DOHH2 (cell line): ENCODE measurements at regions not wholly inside any gene's neighbourhood (a gene's known extent, or its start where the extent isn't known, plus 50 kb on each side); places are given as distances from the start of the nearest gene placed in this dataset.

Source experiments
- H3F3A ChIP-seq: fragments of 200-600 bp; sonication (generic), shearing (Covaris generic); 2 replicates; pipeline ENCODE4 v1.6.0; 2016; ENCODE audit warnings: antibody characterized with exemption, mild to moderate bottlenecking; ENCODE audit not compliant: control insufficient read depth, insufficient read depth
- H3K27ac ChIP-seq: fragments of 200-600 bp; sonication (generic); 2 replicates; pipeline ENCODE4 v1.5.1; 2014; ENCODE audit warnings: low read depth, mild to moderate bottlenecking, low read length, moderate library complexity
- H3K27me3 ChIP-seq: fragments of 200-600 bp; sonication (generic); 2 replicates; pipeline ENCODE4 v1.6.1; 2014; ENCODE audit warnings: mild to moderate bottlenecking, low read length, mixed read lengths; ENCODE audit not compliant: control insufficient read depth
- H3K36me3 ChIP-seq: fragments of 200-600 bp; sonication (generic); 2 replicates; pipeline ENCODE4 v1.6.1; 2014; ENCODE audit warnings: mild to moderate bottlenecking, low read length, moderate library complexity, mixed read lengths; ENCODE audit not compliant: control insufficient read depth
- H3K4me1 ChIP-seq: fragments of 200-600 bp; sonication (generic); 2 replicates; pipeline ENCODE4 v1.6.1; 2014; ENCODE audit warnings: mild to moderate bottlenecking, low read length, mixed read lengths; ENCODE audit not compliant: control insufficient read depth
- H3K4me2 ChIP-seq: fragments of 200-600 bp; sonication (generic); 2 replicates; pipeline ENCODE4 v1.6.0; 2014; ENCODE audit warnings: mild to moderate bottlenecking, low read length, moderate library complexity
- H3K4me3 ChIP-seq: fragments of 200-600 bp; sonication (generic); 2 replicates; pipeline ENCODE4 v1.5.1; 2014; ENCODE audit warnings: mild to moderate bottlenecking, low read length, mixed read lengths
- H3K79me2 ChIP-seq: fragments of 200-600 bp; sonication (generic); 2 replicates; pipeline ENCODE4 v1.6.1; 2014; ENCODE audit warnings: mild to moderate bottlenecking, low read length, mixed read lengths; ENCODE audit not compliant: control insufficient read depth
- H3K9me2 ChIP-seq: fragments of 200-600 bp; sonication (generic); replicated peaks from 2 replicates; pipeline ENCODE4 v1.6.1; 2014; ENCODE audit warnings: mild to moderate bottlenecking, low read length, mixed read lengths; ENCODE audit not compliant: control insufficient read depth
- H3K9me3 ChIP-seq: fragments of 200-600 bp; sonication (generic); 2 replicates; pipeline ENCODE4 v1.6.1; 2014; ENCODE audit warnings: antibody characterized with exemption, low read length, mixed read lengths; ENCODE audit not compliant: control insufficient read depth, insufficient read depth
- H4K20me1 ChIP-seq: fragments of 200-600 bp; sonication (generic); 2 replicates; pipeline ENCODE4 v1.6.0; 2014; ENCODE audit warnings: low read depth, mild to moderate bottlenecking, antibody characterized with exemption, low read length, moderate library complexity; ENCODE audit not compliant: control insufficient read depth, insufficient read depth
- EZH2phosphoT487 ChIP-seq: fragments of 200-600 bp; sonication (generic); IDR thresholded peaks from 2 replicates; pipeline ENCODE4 v1.6.1; 2017; ENCODE audit warnings: borderline replicate concordance, mild to moderate bottlenecking, antibody characterized with exemption, low read length, moderate library complexity, mixed read lengths
- TF ChIP-seq, protein P1 (sequence below): fragments of 200-600 bp; sonication (generic); IDR thresholded peaks from one replicate; pipeline ENCODE4 v1.5.1; 2014; ENCODE audit warnings: antibody characterized with exemption, mild to moderate bottlenecking, low read depth, low read length; ENCODE audit not compliant: poor library complexity, severe bottlenecking

DNA sequence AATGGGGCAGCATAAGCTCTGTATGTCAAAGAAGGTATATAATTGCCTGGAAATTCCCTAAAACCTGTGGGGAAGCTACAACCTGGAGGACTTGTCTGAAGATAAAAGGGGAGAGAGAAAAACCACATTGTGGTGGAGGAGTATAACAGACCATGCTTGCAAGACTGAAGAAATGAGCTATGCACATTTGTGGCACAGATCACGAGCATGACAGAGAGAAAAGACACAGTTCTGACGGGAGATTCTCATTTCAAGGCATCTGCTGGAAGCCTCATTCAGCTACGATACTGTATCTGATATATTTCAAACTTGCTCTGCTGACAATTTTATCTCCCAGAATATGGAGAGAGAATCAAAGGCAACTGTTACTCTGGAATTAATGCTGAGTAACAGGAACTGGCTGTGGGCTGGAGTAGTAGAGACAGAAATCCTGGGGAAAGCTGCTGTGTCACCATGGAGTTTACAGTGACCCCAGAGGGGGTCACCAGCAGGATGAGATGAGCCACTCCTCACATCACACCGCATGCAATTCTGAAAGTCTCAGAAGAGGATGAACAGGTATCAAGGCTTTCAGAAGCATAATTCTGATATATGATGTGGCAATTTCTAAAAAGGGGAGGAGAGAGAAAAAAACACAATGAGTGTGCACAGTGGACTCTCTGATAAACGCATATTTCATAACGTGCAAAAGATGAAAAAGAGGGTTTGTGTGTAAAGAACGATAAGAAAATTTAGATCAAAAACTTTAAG lies 528.8 kb downstream of the IRX1 start:
- Histone ChIP-seq H3K4me2 (no peak overlapping the region), H3K27me3 (no peaks in the 10 kb centered on the region), H3K4me3 (no peak overlapping the region), H3K9me3 (no peaks in the 10 kb centered on the region; the same call in 1 of the 2 replicates), H3F3A (no peaks in the 10 kb centered on the region), H3K9me2 (no peaks in the 10 kb centered on the region), H3K79me2 (no peaks in the 10 kb centered on the region), H3K27ac (no peak overlapping the region), H4K20me1 (no peaks in the 10 kb centered on the region), H3K36me3 (no peaks in the 10 kb centered on the region), H3K4me1 (no peaks in the 10 kb centered on the region)
- TF ChIP-seq, protein P1, sequence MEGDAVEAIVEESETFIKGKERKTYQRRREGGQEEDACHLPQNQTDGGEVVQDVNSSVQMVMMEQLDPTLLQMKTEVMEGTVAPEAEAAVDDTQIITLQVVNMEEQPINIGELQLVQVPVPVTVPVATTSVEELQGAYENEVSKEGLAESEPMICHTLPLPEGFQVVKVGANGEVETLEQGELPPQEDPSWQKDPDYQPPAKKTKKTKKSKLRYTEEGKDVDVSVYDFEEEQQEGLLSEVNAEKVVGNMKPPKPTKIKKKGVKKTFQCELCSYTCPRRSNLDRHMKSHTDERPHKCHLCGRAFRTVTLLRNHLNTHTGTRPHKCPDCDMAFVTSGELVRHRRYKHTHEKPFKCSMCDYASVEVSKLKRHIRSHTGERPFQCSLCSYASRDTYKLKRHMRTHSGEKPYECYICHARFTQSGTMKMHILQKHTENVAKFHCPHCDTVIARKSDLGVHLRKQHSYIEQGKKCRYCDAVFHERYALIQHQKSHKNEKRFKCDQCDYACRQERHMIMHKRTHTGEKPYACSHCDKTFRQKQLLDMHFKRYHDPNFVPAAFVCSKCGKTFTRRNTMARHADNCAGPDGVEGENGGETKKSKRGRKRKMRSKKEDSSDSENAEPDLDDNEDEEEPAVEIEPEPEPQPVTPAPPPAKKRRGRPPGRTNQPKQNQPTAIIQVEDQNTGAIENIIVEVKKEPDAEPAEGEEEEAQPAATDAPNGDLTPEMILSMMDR: no peak
- TF ChIP-seq EZH2phosphoT487: no peak

DNA sequence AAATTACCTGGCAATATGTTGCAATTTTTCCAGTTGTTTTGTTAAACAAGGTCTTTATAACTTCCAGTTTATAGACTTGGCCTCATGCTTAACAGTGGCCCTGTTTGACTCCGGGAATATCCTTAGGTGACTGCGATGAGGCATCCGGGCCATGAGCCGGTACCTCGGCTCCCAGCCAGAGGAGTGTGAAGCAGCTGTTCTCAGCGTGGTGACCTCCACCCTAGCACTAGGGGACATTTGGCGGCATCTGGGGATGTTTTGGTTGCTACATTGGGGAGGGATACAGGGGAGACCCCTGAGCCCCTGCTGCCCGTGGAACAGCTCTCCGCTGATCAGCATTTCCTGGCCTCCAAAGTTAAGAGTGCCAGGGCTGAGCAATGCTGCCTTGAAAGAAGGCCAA lies 533.4 kb downstream of the IRX1 start:
- Histone ChIP-seq H3K9me3 (no peaks in the 10 kb centered on the region; the same call in 1 of the 2 replicates), H3K4me1 (no peaks in the 10 kb centered on the region), H3K4me2 (no peak overlapping the region), H3K36me3 (no peaks in the 10 kb centered on the region), H4K20me1 (no peaks in the 10 kb centered on the region), H3K27me3 (no peaks in the 10 kb centered on the region), H3F3A (no peaks in the 10 kb centered on the region), H3K27ac (no peak overlapping the region), H3K79me2 (no peaks in the 10 kb centered on the region), H3K4me3 (no peak overlapping the region), H3K9me2 (no peaks in the 10 kb centered on the region)
- TF ChIP-seq, protein P1: no peak
- no peak for TF ChIP-seq EZH2phosphoT487

GRCh38 chr5:4129523-4129922 lies 533.9 kb downstream of the IRX1 start:
- no peaks in the 10 kb centered on the region for H3K9me2 ChIP-seq
- no peaks in the 10 kb centered on the region; the same call in 1 of the 2 replicates for H3K9me3 ChIP-seq
- H4K20me1 ChIP-seq: no peaks in the 10 kb centered on the region
- no peaks in the 10 kb centered on the region for H3K79me2 ChIP-seq
- no peak overlapping the region for H3K4me3 ChIP-seq
- no peaks in the 10 kb centered on the region for H3K36me3 ChIP-seq
- no peak overlapping the region for H3K4me2 ChIP-seq
- H3F3A ChIP-seq: no peaks in the 10 kb centered on the region
- TF ChIP-seq, protein P1: no peak
- no peak for TF ChIP-seq EZH2phosphoT487
- no peaks in the 10 kb centered on the region for H3K27me3 ChIP-seq
- H3K4me1 ChIP-seq: no peaks in the 10 kb centered on the region
- no peak overlapping the region for H3K27ac ChIP-seq
